ENCODE measurements at regions not wholly inside any gene's neighbourhood (a gene's known extent, or its start where the extent isn't known, plus 50 kb on each side); places are given as distances from the start of the nearest gene placed in this dataset.

DNA sequence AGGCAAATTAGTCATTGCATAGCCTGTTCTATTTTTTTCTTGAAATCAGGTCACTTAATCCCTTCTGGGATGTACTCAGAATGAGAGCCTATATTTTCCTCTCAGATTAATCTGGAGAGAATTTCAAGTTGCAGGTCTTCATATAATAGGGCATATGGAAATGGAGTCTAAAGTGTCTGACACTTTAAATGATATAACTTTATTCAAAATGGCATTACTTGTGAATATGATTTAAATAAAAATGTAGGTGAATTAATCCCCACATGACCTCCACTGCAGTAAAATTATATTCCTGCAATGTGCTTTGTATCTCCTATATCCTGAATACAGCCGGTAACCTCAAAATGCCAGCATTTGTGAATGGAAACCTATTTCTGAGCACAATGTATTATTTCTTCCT lies 172.5 kb upstream of the BTBD3 start:
- H3K27ac ChIP-seq (ENCODE audit: low read depth, low read length), result no peak overlapping the region
- DNase-seq (ENCODE audit: low read depth, low spot score) (no peak), ATAC-seq (no peak)
- ChIA-PET RAD21 (ENCODE audit: low non-redundant PET in 1 of 2, low total read pairs in 2 of 2, uncharacterized antibody in 2 of 2, unreplicated experiment in 2 of 2) (no interaction called here), CTCF (no interaction called here), POLR2A (no interaction called here)
- no peak overlapping the region for H3K4me2 ChIP-seq (ENCODE audit: low read length)
- no peaks in the 10 kb centered on the region for H4K20me1 ChIP-seq (ENCODE audit: insufficient read depth)
- H2AFZ ChIP-seq (ENCODE audit: low read depth, low read length, poor library complexity, severe bottlenecking), result no peak overlapping the region
- H3K9ac ChIP-seq (ENCODE audit: low read length), result no peak overlapping the region
- no peaks in the 10 kb centered on the region for H3K27me3 ChIP-seq (ENCODE audit: insufficient read depth, low read length)
- TF ChIP-seq TCF7L2 (IDR thresholded peaks at IDR 0.05; ENCODE audit: borderline replicate concordance, extremely low read depth, insufficient read depth, insufficient read length) (no peak), ZNF274 (IDR thresholded peaks at IDR 0.05; ENCODE audit: low read depth, low read length) (no peak), SRF (IDR thresholded peaks at IDR 0.05; ENCODE audit: low read depth) (no peak), FOSL1 (IDR thresholded peaks at IDR 0.05; ENCODE audit: low read depth) (no peak), POLR2A (IDR thresholded peaks at IDR 0.05; ENCODE audit: borderline replicate concordance, extremely low read depth, insufficient read depth, insufficient read length) (no peak)
- no peak overlapping the region for H3K4me3 ChIP-seq (replicated peaks in 1 of 2; ENCODE audit: low read depth in 1 of 2, low read length in 2 of 2)
- intact Hi-C loops (cut with micrococcal nuclease), result no loop called here
- H3K36me3 ChIP-seq (ENCODE audit: control insufficient read depth in 1 of 2, insufficient read depth in 2 of 2, low read length in 2 of 2), result no peaks in the 10 kb centered on the region
- no peaks in the 10 kb centered on the region for H3K79me2 ChIP-seq (ENCODE audit: insufficient read depth, low read length)
- no peaks in the 10 kb centered on the region for H3K9me2 ChIP-seq (ENCODE audit: insufficient read depth)
- BruUV-seq (replicated peaks), result no TSS peak
- H3K4me1 ChIP-seq (ENCODE audit: control insufficient read depth in 1 of 2, insufficient read depth in 2 of 2, low read length in 2 of 2), result no peaks in the 10 kb centered on the region
- H3K9me3 ChIP-seq (ENCODE audit: control insufficient read depth in 1 of 2, insufficient read depth in 1 of 2, low read depth in 1 of 2, low read length in 2 of 2), result no peaks in the 10 kb centered on the region

DNA sequence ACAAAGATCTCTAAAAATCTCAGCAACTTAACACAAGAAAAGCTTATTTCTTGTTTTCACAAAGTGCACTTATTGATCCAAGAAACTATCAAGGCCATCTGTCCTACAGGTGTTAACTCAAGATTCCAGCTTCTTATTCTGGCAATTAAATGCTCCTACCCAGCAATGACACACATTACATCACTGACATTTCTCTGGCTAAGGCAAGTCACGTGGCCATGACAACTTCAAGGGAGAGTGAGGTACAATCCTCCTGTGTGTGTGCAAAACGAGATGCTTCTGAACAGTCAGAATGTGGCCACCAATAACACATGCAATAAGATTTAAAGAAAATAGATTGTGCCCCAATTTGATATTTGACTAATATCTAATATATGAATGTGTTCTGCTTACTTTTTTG lies 169.3 kb upstream of the BTBD3 start:
- H3K9me2 ChIP-seq (ENCODE audit: insufficient read depth), result no peaks in the 10 kb centered on the region
- ATAC-seq (no peak), DNase-seq (ENCODE audit: low read depth, low spot score) (no peak)
- no peaks in the 10 kb centered on the region for H4K20me1 ChIP-seq (ENCODE audit: insufficient read depth)
- POLR2A ChIA-PET, result no interaction called here
- H3K9ac ChIP-seq (ENCODE audit: low read length), result no peak overlapping the region
- RAD21 ChIA-PET (ENCODE audit: low non-redundant PET in 1 of 2, low total read pairs in 2 of 2, uncharacterized antibody in 2 of 2, unreplicated experiment in 2 of 2), result no interaction called here
- intact Hi-C loops (cut with micrococcal nuclease), result no loop called here
- H3K79me2 ChIP-seq (ENCODE audit: insufficient read depth, low read length), result no peaks in the 10 kb centered on the region
- H2AFZ ChIP-seq (ENCODE audit: low read depth, low read length, poor library complexity, severe bottlenecking), result no peak overlapping the region
- no TSS peak for BruUV-seq (replicated peaks)
- no peak overlapping the region for H3K27ac ChIP-seq (ENCODE audit: low read depth, low read length)
- H3K4me1 ChIP-seq (ENCODE audit: control insufficient read depth in 1 of 2, insufficient read depth in 2 of 2, low read length in 2 of 2), result no peaks in the 10 kb centered on the region
- TF ChIP-seq EZH2 (IDR thresholded peaks at IDR 0.05) (no peak), SP1 (IDR thresholded peaks at IDR 0.05; ENCODE audit: low read depth) (no peak), SIN3A (IDR thresholded peaks at IDR 0.05; ENCODE audit: low read depth) (no peak), CTCF (IDR thresholded peaks at IDR 0.05 in 2 of 3, conservative IDR thresholded peaks at IDR 0.05 in 1 of 3; ENCODE audit: borderline replicate concordance in 1 of 3, insufficient read depth in 1 of 3, low read depth in 2 of 3, low read length in 2 of 3) (no peak)
- TF ChIP-seq, protein P1, sequence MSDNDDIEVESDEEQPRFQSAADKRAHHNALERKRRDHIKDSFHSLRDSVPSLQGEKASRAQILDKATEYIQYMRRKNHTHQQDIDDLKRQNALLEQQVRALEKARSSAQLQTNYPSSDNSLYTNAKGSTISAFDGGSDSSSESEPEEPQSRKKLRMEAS (IDR thresholded peaks at IDR 0.05), result no peak
- H3K36me3 ChIP-seq (ENCODE audit: control insufficient read depth in 1 of 2, insufficient read depth in 2 of 2, low read length in 2 of 2), result no peaks in the 10 kb centered on the region
- no peak overlapping the region for H3K4me3 ChIP-seq (replicated peaks in 1 of 2; ENCODE audit: low read depth in 1 of 2, low read length in 2 of 2)
- CTCF ChIA-PET, result interaction anchor here (1.0 kb wide), 1 partner anchor 32 kb away, joined by 3 read pairs; no protein-coding TSS in a partner anchor
- no peak overlapping the region for H3K4me2 ChIP-seq (ENCODE audit: low read length)
- no peaks in the 10 kb centered on the region for H3K27me3 ChIP-seq (ENCODE audit: insufficient read depth, low read length)
- no peaks in the 10 kb centered on the region for H3K9me3 ChIP-seq (ENCODE audit: control insufficient read depth in 1 of 2, insufficient read depth in 1 of 2, low read depth in 1 of 2, low read length in 2 of 2)
